ENCODE measurements at regions not wholly inside any gene's neighbourhood (a gene's known extent, or its start where the extent isn't known, plus 50 kb on each side); places are given as distances from the start of the nearest gene placed in this dataset.
"Not testable (repeated sequence)": the region's sequence is repeated elsewhere in the genome, so short reads cannot be mapped to it uniquely, and the experiment has no call there.

- H3K4me1 ChIP-seq = no peaks in the 10 kb centered on the region
- no peak for ATAC-seq
- 67% methylated on average over 1 of the region's 1 CpG for WGBS (ENCODE audit: insufficient coverage, low coverage, low lambda C conversion rate, missing lambda C conversion rate)
- DNase-seq = no peak
- H3K36me3 ChIP-seq = no peaks in the 10 kb centered on the region
- no peaks in the 10 kb centered on the region for H3K9me3 ChIP-seq
- no peak overlapping the region for H3K4me3 ChIP-seq
- intact Hi-C loops (cut with DNase I) = no loop called here
- TF ChIP-seq CTCF (IDR thresholded peaks at IDR 0.05) (no peak), POLR2A (IDR thresholded peaks at IDR 0.05) (no peak)
- H3K27me3 ChIP-seq = no peaks in the 10 kb centered on the region
- no peak overlapping the region for H3K27ac ChIP-seq
These were observed 1151.8 kb downstream of the UQCRFS1 start for GRCh38 chr19:28061111-28061510.

GRCh38 chr19:28057026-28057425 is 1155.9 kb downstream of the UQCRFS1 start:
- H3K4me3 ChIP-seq; ATAC-seq; H3K27ac ChIP-seq; H3K36me3 ChIP-seq; H3K4me1 ChIP-seq; intact Hi-C loops (cut with DNase I); DNase-seq; H3K27me3 ChIP-seq; H3K9me3 ChIP-seq: not testable (repeated sequence)

- DNase-seq (no peak), ATAC-seq (no peak)
- H3K27ac ChIP-seq = no peak overlapping the region
- TF ChIP-seq POLR2A (IDR thresholded peaks at IDR 0.05) = no peak
- H3K4me3 ChIP-seq = no peak overlapping the region
- no peaks in the 10 kb centered on the region for H3K27me3 ChIP-seq
- H3K9me3 ChIP-seq = no peaks in the 10 kb centered on the region
- no peaks in the 10 kb centered on the region for H3K36me3 ChIP-seq
- WGBS (ENCODE audit: insufficient coverage, low coverage, low lambda C conversion rate, missing lambda C conversion rate) = 36% methylated on average over 3 of the region's 6 CpGs
- H3K4me1 ChIP-seq = no peaks in the 10 kb centered on the region
- intact Hi-C loops (cut with DNase I) = no loop called here
These were observed 1161.9 kb downstream of the UQCRFS1 start for GRCh38 chr19:28051047-28051446.

- no peak for DNase-seq
- no peaks in the 10 kb centered on the region for H3K36me3 ChIP-seq
- intact Hi-C loops (cut with DNase I) = no loop called here
- TF ChIP-seq CTCF (IDR thresholded peaks at IDR 0.05) = no peak
- TF ChIP-seq POLR2A (IDR thresholded peaks at IDR 0.05) = no peak
- no peak for ATAC-seq
- H3K9me3 ChIP-seq = no peaks in the 10 kb centered on the region
- H3K27ac ChIP-seq = no peak overlapping the region
- no peaks in the 10 kb centered on the region for H3K4me1 ChIP-seq
- H3K27me3 ChIP-seq = no peaks in the 10 kb centered on the region
- H3K4me3 ChIP-seq = no peak overlapping the region
- 67% methylated on average over 1 of the region's 2 CpGs for WGBS (ENCODE audit: insufficient coverage, low coverage, low lambda C conversion rate, missing lambda C conversion rate)
These were observed 1163.1 kb downstream of the UQCRFS1 start for GRCh38 chr19:28049875-28050274.

- WGBS (ENCODE audit: insufficient coverage, low coverage, low lambda C conversion rate, missing lambda C conversion rate) = no CpG with 5 or more reads among the region's 1 CpG
- Histone ChIP-seq H3K27me3 (no peaks in the 10 kb centered on the region), H3K4me3 (no peak overlapping the region), H3K36me3 (no peaks in the 10 kb centered on the region), H3K27ac (no peak overlapping the region), H3K9me3 (no peaks in the 10 kb centered on the region), H3K4me1 (no peaks in the 10 kb centered on the region)
- intact Hi-C loops (cut with DNase I) = no loop called here
- ATAC-seq (no peak), DNase-seq (no peak)
- no peak for TF ChIP-seq POLR2A (IDR thresholded peaks at IDR 0.05)
- TF ChIP-seq CTCF (IDR thresholded peaks at IDR 0.05) = no peak
These were observed 1166.0 kb downstream of the UQCRFS1 start for GRCh38 chr19:28046932-28047331.

- DNase-seq = no peak
- ATAC-seq = no peak
- intact Hi-C loops (cut with DNase I) = no loop called here
- Histone ChIP-seq H3K9me3 (no peaks in the 10 kb centered on the region), H3K36me3 (no peaks in the 10 kb centered on the region), H3K4me1 (no peaks in the 10 kb centered on the region), H3K27ac (no peak overlapping the region), H3K27me3 (no peaks in the 10 kb centered on the region), H3K4me3 (no peak overlapping the region)
- no peak for TF ChIP-seq POLR2A (IDR thresholded peaks at IDR 0.05)
- no peak for TF ChIP-seq CTCF (IDR thresholded peaks at IDR 0.05)
- 90% methylated on average over 2 of the region's 2 CpGs for WGBS (ENCODE audit: insufficient coverage, low coverage, low lambda C conversion rate, missing lambda C conversion rate)
These were observed 1167.3 kb downstream of the UQCRFS1 start for GRCh38 chr19:28045621-28046020.
